Urinary bladder (tissue), 3 donors: ENCODE measurements at regions not wholly inside any gene's neighbourhood (a gene's known extent, or its start where the extent isn't known, plus 50 kb on each side); places are given as distances from the start of the nearest gene placed in this dataset.

Source experiments
- DNase-seq: peaks from one replicate; pipeline ENCODE4 v3.0.0-alpha.2; 2015; ENCODE audit errors: extremely low spot score
- H3K27ac ChIP-seq: one replicate; pipeline ENCODE4 v1.5.1; 2013; ENCODE audit warnings: low read depth, mild to moderate bottlenecking, moderate library complexity
- H3K36me3 ChIP-seq: one replicate; pipeline ENCODE4 v1.6.1; 2013; ENCODE audit warnings: mild to moderate bottlenecking, moderate library complexity; ENCODE audit not compliant: insufficient read depth
- H3K4me1 ChIP-seq: one replicate; pipeline ENCODE4 v1.6.1; 2013; ENCODE audit warnings: mild to moderate bottlenecking, moderate library complexity; ENCODE audit not compliant: insufficient read depth
- H3K4me3 ChIP-seq: one replicate; pipeline ENCODE4 v1.5.1; 2013; ENCODE audit warnings: low read depth, low read length
- WGBS: extraction: QIAGEN DNeasy Blood & Tissue Kit; methylation state at CpG from one replicate; pipeline ENCODE4 v1.1.7; 2013; 5-methylcytosine and 5-hydroxymethylcytosine counted together
- donor health status: healthy with polysubstance abuse.
- donor health status: healthy.

DNA sequence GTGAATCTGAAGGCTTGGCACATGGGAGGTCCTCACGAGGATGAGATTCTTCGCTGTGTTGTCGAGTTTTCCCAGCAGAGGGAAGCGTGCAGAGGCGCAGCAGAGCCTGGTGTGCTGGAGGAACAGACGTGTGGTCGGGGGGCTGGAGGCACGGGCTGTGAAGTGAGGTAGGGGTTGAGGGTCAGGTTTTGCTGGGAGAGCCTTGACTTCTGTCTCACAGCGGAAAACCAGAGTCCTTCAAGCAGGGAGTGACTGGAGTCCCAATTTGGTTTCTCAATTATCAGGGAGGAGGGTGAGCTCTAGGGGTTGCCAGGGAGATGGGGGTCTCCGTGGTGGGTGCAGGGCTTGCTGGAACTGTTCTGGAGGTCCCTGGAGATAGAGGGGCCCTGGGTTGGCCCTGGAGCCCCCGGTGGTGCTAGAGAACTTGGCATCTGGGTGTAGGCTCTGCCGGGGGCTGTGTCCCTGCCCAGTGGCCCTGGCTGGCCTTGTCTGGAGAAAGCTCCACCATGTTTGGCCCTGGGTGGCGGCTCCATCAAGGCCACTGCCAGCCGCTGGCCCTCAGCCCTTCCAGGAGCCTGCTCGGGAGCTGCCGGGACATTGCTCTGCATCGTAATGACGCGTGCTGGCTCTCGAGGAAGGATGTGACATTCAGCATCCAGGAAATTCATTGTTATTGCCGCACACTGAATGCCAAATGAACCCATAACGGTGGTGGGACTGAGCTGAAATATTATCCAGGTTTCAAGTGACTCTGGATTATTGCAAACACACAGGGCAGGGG lies 215.7 kb downstream of the KIF26A start:
- Histone ChIP-seq H3K36me3 (no peaks in the 10 kb centered on the region), H3K27ac (no peak overlapping the region), H3K4me3 (no peak overlapping the region), H3K4me1 (no peaks in the 10 kb centered on the region)
- WGBS: 63% methylated on average over 22 of the region's 22 CpGs
- DNase-seq: no peak

DNA sequence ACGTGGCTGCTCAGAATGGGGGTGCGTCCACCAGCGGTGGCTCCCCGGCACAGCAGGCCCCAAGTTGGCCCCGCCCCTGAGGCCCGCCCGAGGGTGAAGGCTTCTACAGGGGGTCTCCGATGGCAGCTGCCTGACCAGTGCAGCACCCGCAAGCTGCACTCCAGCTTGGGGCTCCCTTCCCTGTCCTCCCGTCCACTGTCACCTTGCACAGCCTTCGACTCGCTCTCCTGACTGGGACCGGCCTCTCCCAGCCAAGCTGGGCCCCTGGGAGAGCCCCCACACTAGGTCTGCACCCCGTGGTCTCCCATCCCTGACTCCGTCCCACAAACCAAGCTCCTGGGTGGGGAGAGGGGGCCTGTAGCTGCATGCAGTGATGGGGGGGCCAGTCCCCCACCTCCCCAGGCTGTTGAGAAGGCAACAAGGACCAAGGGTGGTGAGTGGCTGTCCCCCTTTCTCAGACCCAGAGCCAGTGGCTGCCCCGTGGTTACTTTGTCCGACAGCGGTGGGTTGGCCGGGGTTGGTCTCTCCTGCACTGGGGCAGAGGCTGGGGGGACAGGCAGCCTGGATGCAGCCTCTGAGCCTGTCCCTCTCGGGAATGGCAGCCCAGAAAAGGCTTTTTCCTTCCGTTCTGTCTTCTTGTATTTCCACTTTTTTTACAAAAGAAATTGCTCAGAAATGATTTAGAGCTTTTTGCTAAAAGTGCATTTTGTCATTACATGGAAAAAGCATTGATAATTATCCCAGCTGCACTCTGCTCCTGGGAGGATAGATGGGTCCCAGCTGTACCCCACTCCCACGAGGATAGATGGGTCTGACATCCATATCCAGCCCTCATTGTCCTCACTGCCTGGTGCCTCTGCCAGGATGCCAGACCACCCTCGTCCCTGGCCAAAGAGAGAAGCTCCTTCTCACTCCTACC lies 217.0 kb downstream of the KIF26A start:
- no peak for DNase-seq
- H3K4me3 ChIP-seq: no peak overlapping the region
- H3K4me1 ChIP-seq: no peaks in the 10 kb centered on the region
- 65% methylated on average over 23 of the region's 23 CpGs for WGBS
- H3K27ac ChIP-seq: no peak overlapping the region
- no peaks in the 10 kb centered on the region for H3K36me3 ChIP-seq

DNA sequence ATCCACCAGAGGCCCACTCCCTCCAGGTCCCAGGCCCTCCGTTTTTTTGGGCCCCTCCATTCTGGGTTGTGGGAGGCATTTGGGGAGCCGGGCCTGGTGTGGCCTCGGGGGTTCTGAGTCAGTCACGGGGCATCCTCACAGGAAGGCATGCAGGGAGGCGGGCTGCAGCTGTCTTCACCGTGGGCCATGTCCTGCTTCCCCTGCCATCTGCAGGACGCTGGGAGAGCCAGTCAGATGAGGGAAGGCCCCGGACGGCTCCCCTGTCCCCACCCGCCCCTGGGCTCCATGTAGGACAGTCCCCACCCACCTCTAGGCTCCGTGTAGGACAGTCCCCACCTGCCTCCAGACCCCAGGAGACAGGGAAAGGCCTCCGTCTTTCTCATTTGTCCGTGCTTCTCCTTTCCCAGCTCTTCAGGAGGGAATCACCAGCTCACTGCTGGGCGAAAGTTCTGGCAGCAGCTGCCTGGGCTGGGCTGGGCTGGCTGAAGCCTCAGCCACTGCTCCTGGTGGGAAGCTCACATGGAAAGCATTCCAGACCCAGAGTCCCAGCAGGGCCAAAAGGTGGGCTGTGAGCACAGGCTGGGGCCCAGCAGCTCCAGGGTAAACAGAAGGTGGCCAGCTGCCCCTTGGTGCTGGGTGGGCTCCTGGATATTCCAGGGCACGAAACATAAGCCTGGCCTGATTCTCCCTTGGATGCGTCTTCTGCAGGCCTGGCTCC lies 217.8 kb downstream of the KIF26A start:
- Histone ChIP-seq H3K4me3 (no peak overlapping the region), H3K4me1 (no peaks in the 10 kb centered on the region), H3K36me3 (no peaks in the 10 kb centered on the region), H3K27ac (no peak overlapping the region)
- 75% methylated on average over 16 of the region's 16 CpGs for WGBS
- no peak for DNase-seq

DNA sequence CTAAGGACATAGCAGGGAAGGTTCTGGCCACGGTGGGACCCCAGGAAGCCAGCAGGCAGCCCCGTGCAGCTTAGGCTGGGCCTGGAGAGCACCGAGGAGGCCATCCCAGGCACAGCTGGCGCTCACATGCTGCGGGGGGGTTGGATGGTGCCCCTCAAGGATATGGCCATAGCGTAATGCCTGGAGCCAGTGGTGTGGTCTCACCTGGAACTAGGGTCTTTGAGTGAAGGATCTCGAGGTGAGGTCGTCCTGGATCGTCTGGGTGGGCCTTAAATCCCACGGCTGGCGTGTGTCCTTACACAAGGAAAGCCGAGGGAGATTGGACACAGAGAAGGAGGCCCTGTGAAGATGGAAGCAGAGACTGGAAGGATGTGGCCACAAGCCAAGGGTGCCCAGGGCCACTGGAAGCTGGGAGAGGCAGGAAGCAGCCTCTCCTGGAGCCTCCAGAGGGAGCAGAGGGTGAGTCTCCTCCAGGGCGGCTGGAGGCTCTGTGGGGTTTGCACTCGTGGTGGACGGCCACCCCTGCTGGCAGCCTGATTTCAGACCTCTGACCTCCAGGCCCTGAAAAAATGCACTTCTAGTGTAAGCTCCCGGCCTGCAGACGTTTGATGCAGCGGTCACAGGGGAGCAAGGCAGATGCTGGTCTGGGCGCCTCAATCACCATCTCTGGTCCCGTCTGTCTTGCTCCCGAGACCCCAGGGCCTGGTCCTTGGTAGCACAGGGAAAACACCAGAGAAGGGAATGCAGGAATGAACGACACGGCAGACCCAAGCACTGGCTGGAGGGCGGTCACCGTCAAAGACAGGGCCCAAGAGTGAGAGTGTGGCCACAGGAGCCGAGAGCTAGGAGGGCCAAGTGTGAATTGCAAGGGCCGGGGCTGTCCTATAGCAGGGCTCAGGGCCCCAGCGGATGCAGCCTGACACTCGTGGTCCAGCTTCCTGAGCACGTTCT lies 218.6 kb downstream of the KIF26A start:
- Histone ChIP-seq H3K27ac (no peak overlapping the region), H3K4me1 (no peaks in the 10 kb centered on the region), H3K4me3 (no peak overlapping the region), H3K36me3 (no peaks in the 10 kb centered on the region)
- 93% methylated on average over 30 of the region's 30 CpGs for whole genome bisulfite sequencing
- no peak for DNase-seq

DNA sequence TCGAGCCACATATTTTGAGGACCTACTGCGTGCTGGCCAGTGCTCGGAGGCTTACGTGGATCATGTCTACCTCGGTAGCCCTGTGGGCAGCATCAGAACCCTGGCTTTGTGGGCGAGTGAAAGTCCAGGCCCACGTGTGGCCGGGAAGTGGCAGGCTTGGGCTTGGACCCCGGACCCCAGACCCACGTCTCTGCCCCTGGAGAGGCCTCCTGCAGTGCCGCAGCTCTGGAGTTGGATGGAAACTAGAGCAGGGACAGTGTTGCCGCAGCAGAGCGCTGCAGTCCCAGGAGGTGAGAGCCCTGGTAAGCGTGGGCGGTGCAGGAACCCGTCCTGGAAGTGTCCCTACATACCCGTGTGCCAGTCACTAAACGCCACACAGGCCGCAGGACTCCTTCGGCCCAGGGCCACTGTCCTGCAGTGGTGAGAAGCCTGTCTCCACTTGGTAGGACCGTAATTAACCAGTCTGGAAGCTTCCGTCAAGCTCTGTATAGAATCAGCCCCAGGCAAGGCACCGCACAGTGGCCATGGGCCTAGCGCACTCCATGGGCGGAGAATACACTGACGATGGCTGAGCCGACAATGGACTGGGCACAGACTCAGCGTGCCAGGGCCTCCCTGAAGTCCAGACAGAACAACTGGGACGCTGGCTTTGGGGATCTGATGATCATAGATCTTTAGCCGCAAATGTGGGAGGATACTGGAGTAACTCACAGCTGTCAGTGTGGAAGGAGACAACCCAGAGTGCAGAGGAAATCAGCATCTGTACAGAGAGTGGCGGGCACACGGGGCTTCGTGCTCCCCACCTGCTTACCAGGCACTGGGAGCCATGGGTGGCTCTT lies 219.5 kb downstream of the KIF26A start:
- no peak for DNase-seq

DNA sequence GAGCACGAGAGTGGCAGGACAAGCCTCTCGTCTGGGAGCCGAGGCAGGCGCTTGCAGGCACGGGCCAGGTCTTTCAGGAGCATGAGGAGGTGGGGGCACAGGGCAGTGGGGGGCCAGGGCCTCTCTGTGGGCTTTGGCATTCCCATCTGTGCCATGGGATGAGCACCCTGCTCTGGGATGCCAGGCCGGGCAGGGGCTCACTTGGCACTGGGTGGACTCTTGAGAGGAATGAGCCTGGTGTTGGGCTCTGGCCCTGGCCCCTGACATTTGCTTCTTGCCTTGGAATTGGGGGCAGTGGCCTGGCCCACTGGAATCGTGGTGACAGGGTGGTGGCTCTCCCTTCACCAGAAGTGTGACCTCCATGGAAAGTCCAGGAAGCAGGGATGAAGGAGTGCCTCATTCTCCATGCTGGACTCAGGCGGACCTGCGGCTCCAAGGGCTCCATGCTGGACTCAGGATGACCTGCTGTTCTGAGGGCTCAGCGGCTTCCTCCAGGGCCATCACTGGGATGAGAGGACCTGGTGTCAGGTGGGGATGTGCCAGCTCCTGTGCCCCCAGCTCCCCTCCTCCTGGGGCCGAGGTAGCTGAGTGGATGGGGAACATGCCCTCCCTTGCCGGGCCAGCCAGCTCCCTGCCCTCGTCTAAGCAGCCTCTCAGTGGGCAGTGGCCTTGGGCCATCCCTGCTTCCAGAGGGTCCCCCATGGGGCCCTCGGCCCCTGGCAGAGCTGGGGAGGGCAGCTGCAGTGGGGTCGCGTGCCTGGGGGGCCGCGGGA lies 220.3 kb downstream of the KIF26A start:
- 91% methylated on average over 18 of the region's 18 CpGs for WGBS
- DNase-seq: no peak
- H3K27ac ChIP-seq: no peak overlapping the region

More for the DNA sequence above, 219.5 kb downstream of the KIF26A start:
- WGBS: 95% methylated on average over 33 of the region's 33 CpGs
- Histone ChIP-seq H3K27ac (no peak overlapping the region), H3K36me3 (no peaks in the 10 kb centered on the region), H3K4me3 (no peak overlapping the region), H3K4me1 (no peaks in the 10 kb centered on the region)

GRCh38 chr14:104359301-104359968 lies 220.1 kb upstream of the C14orf180 start:
- no peaks in the 10 kb centered on the region for H3K36me3 ChIP-seq
- H3K4me3 ChIP-seq: no peak overlapping the region
- DNase-seq: no peak
- no peaks in the 10 kb centered on the region for H3K4me1 ChIP-seq
- 86% methylated on average over 14 of the region's 14 CpGs for WGBS
- H3K27ac ChIP-seq: no peak overlapping the region

More for the DNA sequence above, 220.3 kb downstream of the KIF26A start:
- Histone ChIP-seq H3K4me1 (no peaks in the 10 kb centered on the region), H3K4me3 (no peak overlapping the region), H3K36me3 (no peaks in the 10 kb centered on the region)

DNA sequence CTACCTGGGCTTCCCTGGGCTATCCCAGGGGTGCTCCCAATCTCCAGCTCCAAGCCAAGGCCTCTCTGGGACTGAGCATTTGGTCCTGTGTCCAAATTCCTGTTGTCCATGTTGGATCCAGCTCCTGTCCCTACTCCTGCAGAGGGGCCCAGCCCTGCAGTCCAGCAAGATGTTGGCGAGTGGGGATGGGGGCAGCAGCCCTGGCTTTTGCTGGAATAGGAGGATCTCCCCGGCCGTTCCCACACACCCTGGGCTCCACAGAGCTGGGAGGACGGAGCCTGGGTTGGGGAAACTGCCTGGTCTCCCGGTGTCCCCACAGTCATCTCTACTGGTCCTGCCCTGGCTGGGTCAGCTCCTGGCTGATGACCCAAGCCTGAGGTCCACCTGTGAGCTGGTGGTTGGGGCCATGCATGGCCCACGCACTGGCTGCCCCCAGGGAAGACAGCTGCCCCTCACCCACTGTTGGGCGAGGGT lies 219.6 kb upstream of the C14orf180 start:
- WGBS: 92% methylated on average over 7 of the region's 7 CpGs
- Histone ChIP-seq H3K4me1 (no peaks in the 10 kb centered on the region), H3K4me3 (no peak overlapping the region), H3K36me3 (no peaks in the 10 kb centered on the region), H3K27ac (no peak overlapping the region)
- no peak for DNase-seq

DNA sequence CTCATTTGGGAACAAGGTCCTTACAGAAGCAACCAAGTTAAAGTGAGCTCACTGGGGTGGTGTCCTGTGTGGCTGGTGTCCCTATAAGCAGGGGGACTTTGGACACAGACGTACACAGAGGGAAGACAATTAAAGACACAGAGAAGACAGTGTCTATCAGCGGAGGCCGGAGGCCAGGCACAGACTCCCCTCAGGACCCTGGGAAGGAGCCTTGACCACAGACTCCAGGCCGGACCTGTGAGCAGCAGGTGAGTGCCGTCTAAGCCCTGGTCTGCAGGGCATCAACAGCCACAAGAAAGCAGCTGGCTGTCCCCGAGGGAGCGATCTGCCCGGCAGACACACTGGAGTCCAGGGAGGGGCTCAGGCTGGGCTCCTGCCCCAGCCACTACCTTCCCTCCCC lies 219.1 kb upstream of the C14orf180 start:
- H3K27ac ChIP-seq: no peak overlapping the region

GRCh38 chr14:104361101-104361591 lies 218.4 kb upstream of the C14orf180 start:
- 77% methylated on average over 14 of the region's 14 CpGs for WGBS
- Histone ChIP-seq H3K36me3 (no peaks in the 10 kb centered on the region), H3K4me3 (no peak overlapping the region), H3K4me1 (no peaks in the 10 kb centered on the region), H3K27ac (no peak overlapping the region)
- DNase-seq: no peak

More for the DNA sequence above, 219.1 kb upstream of the C14orf180 start:
- no peak overlapping the region for H3K4me3 ChIP-seq
- WGBS: 80% methylated on average over 8 of the region's 8 CpGs
- no peaks in the 10 kb centered on the region for H3K36me3 ChIP-seq
- no peaks in the 10 kb centered on the region for H3K4me1 ChIP-seq
- DNase-seq: no peak
